Activated naive CD4-positive, alpha-beta T cell treated with anti-CD3 and anti-CD28 coated beads, Interleukin-2, amount 50 U/mL, for 24 hours (primary cell): ENCODE measurements at regions not wholly inside any gene's neighbourhood (a gene's known extent, or its start where the extent isn't known, plus 50 kb on each side); places are given as distances from the start of the nearest gene placed in this dataset.
"Not testable (repeated sequence)": the region's sequence is repeated elsewhere in the genome, so short reads cannot be mapped to it uniquely, and the experiment has no call there.

Experiments
- H3K27ac Mint-ChIP-seq: one replicate; pipeline ENCODE4 v1.8.0; 2021; ENCODE audit warnings: mild to moderate bottlenecking, mixed read lengths
- H3K27me3 Mint-ChIP-seq: one replicate; pipeline ENCODE4 v1.8.0; 2021; ENCODE audit warnings: mixed read lengths
- H3K36me3 Mint-ChIP-seq: one replicate; pipeline ENCODE4 v1.8.0; 2021; ENCODE audit warnings: mixed read lengths
- H3K4me1 Mint-ChIP-seq: one replicate; pipeline ENCODE4 v1.8.0; 2021; ENCODE audit warnings: mixed read lengths
- H3K4me3 Mint-ChIP-seq: one replicate; pipeline ENCODE4 v1.8.0; 2021; ENCODE audit warnings: mild to moderate bottlenecking, mixed read lengths
- H3K9me3 Mint-ChIP-seq: one replicate; pipeline ENCODE4 v1.8.0; 2021; ENCODE audit warnings: mixed read lengths

DNA sequence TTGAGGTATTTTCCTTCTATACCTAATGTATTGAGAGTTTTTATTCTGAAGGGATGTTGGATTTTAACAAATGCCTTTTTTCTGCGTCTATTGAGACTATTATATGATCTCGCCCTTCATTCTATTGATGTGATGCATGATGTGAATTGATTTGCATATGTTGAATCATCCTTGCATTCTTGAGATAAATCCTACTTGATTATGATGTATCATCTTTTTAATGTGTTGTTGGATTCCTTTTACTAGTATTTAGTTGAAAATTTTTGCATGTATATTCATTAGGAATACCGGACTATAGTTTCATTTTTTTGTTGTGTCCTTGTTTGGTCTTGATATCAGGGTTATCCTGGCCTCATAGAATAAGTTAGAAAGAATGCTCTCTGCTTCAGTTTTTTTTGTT, 169.7 kb downstream of the NPR3 start:
- no peaks in the 10 kb centered on the region for H3K4me1 Mint-ChIP-seq
- no peaks in the 10 kb centered on the region for H3K27me3 Mint-ChIP-seq
- H3K36me3 Mint-ChIP-seq: no peaks in the 10 kb centered on the region
- peaks cover 37% of the 10 kb centered on the region for H3K9me3 Mint-ChIP-seq
- H3K27ac Mint-ChIP-seq: no peak overlapping the region
- H3K4me3 Mint-ChIP-seq: no peak overlapping the region

DNA sequence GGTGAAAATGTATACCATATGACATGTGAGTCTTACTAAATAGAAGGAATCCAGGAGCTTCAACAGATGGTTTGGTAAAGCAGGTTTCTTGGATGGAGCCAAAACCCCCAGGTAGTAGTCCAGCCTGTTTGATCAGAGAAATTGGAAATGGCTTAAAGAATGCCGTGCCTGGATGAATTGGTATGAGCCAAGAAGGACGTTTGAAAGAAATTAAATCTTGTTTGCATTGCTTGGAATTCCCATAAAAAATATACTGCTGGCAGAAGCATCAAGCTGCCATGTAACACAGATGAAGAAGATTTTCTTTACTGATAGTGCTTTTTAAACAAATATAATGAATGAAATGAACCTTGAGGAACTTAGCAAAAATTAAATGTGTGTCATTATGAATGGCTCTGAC, 176.3 kb downstream of the NPR3 start:
- Mint-ChIP-seq H3K9me3 (peaks cover 14% of the 10 kb centered on the region), H3K36me3 (no peaks in the 10 kb centered on the region), H3K4me1 (no peaks in the 10 kb centered on the region), H3K27ac (no peak overlapping the region), H3K27me3 (no peaks in the 10 kb centered on the region), H3K4me3 (no peak overlapping the region)

DNA sequence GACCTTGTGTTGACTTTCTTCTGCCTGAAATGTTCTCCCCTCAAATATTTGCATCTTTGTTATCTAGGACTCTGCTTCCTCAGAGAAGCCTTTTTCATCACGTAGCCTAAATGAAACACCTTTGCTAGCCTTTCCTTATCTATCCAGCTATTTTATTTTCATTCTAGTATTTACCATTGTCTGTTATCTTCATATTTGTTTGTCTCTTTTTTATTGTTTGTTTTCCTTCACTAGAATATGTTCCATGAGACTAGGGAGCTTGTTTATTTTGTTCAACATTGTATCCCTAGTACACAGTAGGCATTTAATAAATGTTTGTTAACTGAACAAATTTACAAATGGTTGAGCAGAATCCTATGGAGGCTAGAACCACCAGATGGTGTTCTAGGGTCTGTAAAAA, 178.0 kb downstream of the NPR3 start:
- no peaks in the 10 kb centered on the region for H3K27me3 Mint-ChIP-seq
- H3K4me1 Mint-ChIP-seq: no peaks in the 10 kb centered on the region
- no peaks in the 10 kb centered on the region for H3K36me3 Mint-ChIP-seq
- peaks cover under 1% of the 10 kb centered on the region for H3K9me3 Mint-ChIP-seq
- H3K27ac Mint-ChIP-seq: no peak overlapping the region
- H3K4me3 Mint-ChIP-seq: no peak overlapping the region

DNA sequence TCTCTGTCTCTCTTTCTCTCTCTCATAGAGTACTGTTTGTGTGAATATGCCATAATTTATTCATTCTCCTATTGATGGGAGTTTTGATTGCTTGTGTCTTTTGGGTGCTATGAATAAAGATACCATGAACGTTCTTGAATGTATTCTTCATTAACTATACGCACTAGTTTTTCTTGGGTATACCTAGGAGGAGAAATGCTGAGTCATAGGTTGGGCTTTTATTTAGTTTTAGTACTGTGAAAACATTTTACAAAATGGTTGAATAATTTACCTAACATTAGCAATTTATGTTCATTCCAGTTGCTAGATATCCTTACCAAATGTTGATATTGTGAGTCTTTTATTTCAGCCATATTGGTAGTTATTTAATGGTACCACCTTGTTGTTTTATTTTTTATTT, 192.5 kb downstream of the NPR3 start:
- H3K4me1 Mint-ChIP-seq: no peaks in the 10 kb centered on the region
- H3K27me3 Mint-ChIP-seq: no peaks in the 10 kb centered on the region
- H3K9me3 Mint-ChIP-seq: peaks cover 19% of the 10 kb centered on the region
- H3K36me3 Mint-ChIP-seq: no peaks in the 10 kb centered on the region
- H3K27ac Mint-ChIP-seq: no peak overlapping the region
- no peak overlapping the region for H3K4me3 Mint-ChIP-seq

DNA sequence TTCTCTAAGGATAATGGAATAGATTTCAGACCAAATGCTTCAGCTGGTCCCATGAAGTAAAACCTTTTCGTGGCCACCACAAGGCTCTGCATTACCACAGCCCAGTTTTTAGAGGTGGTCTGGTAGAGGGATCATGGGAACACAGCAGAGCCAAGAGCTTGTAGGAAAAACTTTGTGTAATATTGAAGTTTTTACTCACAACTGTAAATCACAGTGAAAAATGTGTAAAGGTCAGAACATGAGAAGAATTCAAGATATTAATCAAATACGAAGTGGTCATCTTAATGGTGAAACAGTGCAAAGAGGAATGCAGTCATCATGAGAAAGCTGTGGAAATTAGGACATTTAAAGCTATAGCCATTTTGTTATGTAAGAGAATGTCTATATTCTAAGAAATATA, 197.5 kb downstream of the NPR3 start:
- Mint-ChIP-seq H3K27me3 (no peaks in the 10 kb centered on the region), H3K27ac (no peak overlapping the region), H3K36me3 (no peaks in the 10 kb centered on the region), H3K4me3 (no peak overlapping the region), H3K9me3 (peaks cover 17% of the 10 kb centered on the region), H3K4me1 (no peaks in the 10 kb centered on the region)

GRCh38 chr5:32909207-32909606, 198.1 kb downstream of the NPR3 start:
- Mint-ChIP-seq H3K27ac (no peak overlapping the region), H3K4me1 (no peaks in the 10 kb centered on the region), H3K27me3 (no peaks in the 10 kb centered on the region), H3K4me3 (no peak overlapping the region), H3K36me3 (no peaks in the 10 kb centered on the region), H3K9me3 (peaks cover 17% of the 10 kb centered on the region)

- H3K36me3 Mint-ChIP-seq: peaks cover 1% of the 10 kb centered on the region
- no peaks in the 10 kb centered on the region for H3K27me3 Mint-ChIP-seq
Measured at GRCh38 chr5:32916648-32917047, 205.5 kb downstream of the NPR3 start.

GRCh38 chr5:32928761-32929160, 217.6 kb downstream of the NPR3 start:
- Mint-ChIP-seq H3K36me3 (no peaks in the 10 kb centered on the region), H3K27me3 (no peaks in the 10 kb centered on the region), H3K4me3 (no peak overlapping the region)

More at GRCh38 chr5:32916648-32917047, 205.5 kb downstream of the NPR3 start:
- Mint-ChIP-seq H3K27ac (no peak overlapping the region), H3K9me3 (peaks cover 13% of the 10 kb centered on the region), H3K4me3 (no peak overlapping the region), H3K4me1 (no peaks in the 10 kb centered on the region)

DNA sequence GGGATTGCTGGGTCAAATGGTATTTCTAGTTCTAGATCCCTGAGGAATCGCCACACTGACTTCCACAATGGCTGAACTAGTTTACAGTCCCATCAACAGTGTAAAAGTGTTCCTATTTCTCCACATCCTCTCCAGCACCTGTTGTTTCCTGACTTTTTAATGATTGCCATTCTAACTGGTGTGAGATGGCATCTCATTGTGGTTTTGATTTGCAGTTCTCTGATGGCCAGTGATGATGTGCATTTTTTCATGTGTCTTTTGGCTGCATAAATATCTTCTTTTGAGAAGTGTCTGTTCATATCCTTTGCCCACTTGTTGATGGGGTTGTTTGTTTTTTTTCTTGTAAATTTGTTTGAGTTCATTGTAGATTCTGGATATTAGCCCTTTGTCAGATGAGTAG, 220.3 kb downstream of the NPR3 start:
- H3K27me3 Mint-ChIP-seq, H3K4me3 Mint-ChIP-seq, H3K36me3 Mint-ChIP-seq, H3K9me3 Mint-ChIP-seq, H3K27ac Mint-ChIP-seq, H3K4me1 Mint-ChIP-seq: not testable (repeated sequence)

More at GRCh38 chr5:32928761-32929160, 217.6 kb downstream of the NPR3 start:
- no peak overlapping the region for H3K27ac Mint-ChIP-seq
- no peaks in the 10 kb centered on the region for H3K4me1 Mint-ChIP-seq
- H3K9me3 Mint-ChIP-seq: peaks cover 5% of the 10 kb centered on the region

- Mint-ChIP-seq H3K9me3 (peaks cover 6% of the 10 kb centered on the region), H3K27ac (no peak overlapping the region), H3K4me3 (no peak overlapping the region), H3K36me3 (no peaks in the 10 kb centered on the region), H3K4me1 (no peaks in the 10 kb centered on the region), H3K27me3 (no peaks in the 10 kb centered on the region)
Measured at GRCh38 chr5:32932241-32932935, 221.3 kb downstream of the NPR3 start.

DNA sequence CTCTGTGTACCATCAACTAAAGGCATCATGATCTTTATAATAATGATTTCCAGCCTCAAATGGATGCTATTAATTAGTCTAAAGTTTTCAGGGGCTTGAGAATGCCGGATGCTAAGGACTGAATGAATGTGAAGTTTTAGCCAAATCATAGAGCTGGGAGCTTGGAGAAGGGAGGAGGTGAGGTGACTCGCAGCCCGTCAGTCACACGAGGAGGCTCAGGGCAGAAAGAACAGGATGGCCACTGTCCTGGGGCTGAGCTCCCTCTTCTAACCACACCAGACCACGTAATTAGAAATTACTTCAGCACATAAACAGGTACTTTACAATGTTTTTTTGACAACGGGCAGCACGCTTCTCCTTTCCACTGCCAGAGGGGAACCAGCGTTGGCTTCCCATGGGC, 222.6 kb downstream of the NPR3 start:
- H3K9me3 Mint-ChIP-seq: peaks cover 6% of the 10 kb centered on the region
- H3K4me1 Mint-ChIP-seq: no peaks in the 10 kb centered on the region
- H3K36me3 Mint-ChIP-seq: no peaks in the 10 kb centered on the region
- no peak overlapping the region for H3K4me3 Mint-ChIP-seq
- no peak overlapping the region for H3K27ac Mint-ChIP-seq
- no peaks in the 10 kb centered on the region for H3K27me3 Mint-ChIP-seq

- Mint-ChIP-seq H3K9me3 (peaks cover 6% of the 10 kb centered on the region), H3K36me3 (no peaks in the 10 kb centered on the region), H3K4me1 (no peaks in the 10 kb centered on the region), H3K4me3 (no peak overlapping the region), H3K27ac (no peak overlapping the region), H3K27me3 (no peaks in the 10 kb centered on the region)
Measured at GRCh38 chr5:32934529-32934928, 223.4 kb downstream of the NPR3 start.

DNA sequence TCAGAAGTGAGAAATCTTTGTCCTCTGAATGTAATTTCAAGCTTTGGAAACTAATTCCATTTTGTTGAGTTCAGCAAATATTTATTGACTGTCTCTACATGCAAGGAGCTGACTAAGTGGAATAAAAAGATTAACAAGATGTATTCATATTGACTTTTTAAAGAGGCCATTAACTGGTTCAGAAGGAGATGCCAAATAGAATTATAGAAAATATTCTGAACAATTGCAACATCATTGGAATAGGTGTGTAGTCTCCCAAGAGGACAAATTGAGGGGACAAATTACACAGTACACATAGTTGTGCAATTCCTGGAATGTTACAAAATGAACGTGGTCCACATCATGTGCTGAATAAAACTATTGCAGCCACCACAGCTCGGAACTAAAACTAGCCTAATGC, 224.2 kb downstream of the NPR3 start:
- Mint-ChIP-seq H3K9me3 (peaks cover 6% of the 10 kb centered on the region), H3K36me3 (no peaks in the 10 kb centered on the region), H3K27me3 (no peaks in the 10 kb centered on the region), H3K4me1 (no peaks in the 10 kb centered on the region), H3K27ac (no peak overlapping the region), H3K4me3 (no peak overlapping the region)

DNA sequence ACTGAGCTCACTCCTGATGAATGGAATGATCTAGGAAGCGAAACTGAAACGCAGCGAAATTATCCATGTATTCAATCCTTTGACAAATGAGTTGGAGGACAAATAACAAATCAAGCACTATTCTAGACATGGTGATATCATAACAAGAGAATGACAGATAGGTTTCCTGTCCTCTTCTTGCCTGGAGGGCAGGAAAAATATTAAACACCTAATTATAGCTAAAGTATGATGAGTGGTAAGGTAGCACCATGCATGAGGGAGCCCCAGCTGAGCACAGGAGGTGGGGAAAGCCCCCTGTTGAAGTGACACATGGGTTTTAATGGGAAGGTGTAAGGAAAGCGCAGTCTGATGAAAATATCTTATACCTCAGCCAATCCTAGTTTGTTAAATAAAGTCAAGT, 225.2 kb downstream of the NPR3 start:
- Mint-ChIP-seq H3K9me3 (peaks cover 6% of the 10 kb centered on the region), H3K36me3 (no peaks in the 10 kb centered on the region)

GRCh38 chr5:32942225-32942989, 231.3 kb downstream of the NPR3 start:
- Mint-ChIP-seq H3K4me1 (no peaks in the 10 kb centered on the region), H3K9me3 (peaks cover 8% of the 10 kb centered on the region), H3K27ac (no peak overlapping the region), H3K36me3 (no peaks in the 10 kb centered on the region), H3K4me3 (no peak overlapping the region), H3K27me3 (no peaks in the 10 kb centered on the region)

More for the DNA sequence above, 225.2 kb downstream of the NPR3 start:
- Mint-ChIP-seq H3K4me3 (no peak overlapping the region), H3K27me3 (no peaks in the 10 kb centered on the region), H3K27ac (no peak overlapping the region), H3K4me1 (no peaks in the 10 kb centered on the region)

DNA sequence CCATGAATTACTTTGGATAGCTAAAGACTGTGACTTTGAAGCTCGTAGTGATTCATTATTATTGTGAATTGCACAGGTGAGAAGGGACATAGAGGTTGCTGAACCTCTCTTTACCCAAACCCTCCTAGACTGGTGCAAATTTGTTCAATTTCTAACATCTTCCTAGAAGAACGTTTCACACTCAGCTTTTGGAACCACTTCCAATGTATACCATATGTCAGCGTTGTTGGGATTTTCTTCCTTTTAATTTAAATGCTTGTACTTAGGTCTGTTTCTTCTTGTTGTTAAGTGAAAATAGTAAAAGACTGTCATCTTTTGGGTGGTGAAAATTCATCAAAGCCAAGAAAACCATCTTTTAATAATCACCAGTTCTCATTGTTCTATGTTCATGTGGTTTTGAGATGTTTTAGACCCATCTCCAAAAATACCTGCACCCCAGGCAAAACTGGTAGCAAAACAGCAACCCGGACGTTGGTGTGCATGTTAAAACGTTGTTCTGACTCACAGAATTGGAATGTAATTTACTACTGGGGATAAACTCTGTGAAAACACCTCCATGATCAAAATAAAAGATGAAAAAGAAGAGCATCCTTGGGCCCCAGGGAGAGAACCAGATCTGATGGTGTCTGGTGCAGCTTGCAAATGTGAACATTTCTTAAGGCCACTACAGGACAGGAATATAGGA, 238.3 kb downstream of the NPR3 start:
- Mint-ChIP-seq H3K9me3 (peaks cover 8% of the 10 kb centered on the region), H3K36me3 (no peaks in the 10 kb centered on the region)

More for the DNA sequence above, 238.3 kb downstream of the NPR3 start:
- Mint-ChIP-seq H3K4me1 (no peaks in the 10 kb centered on the region), H3K27ac (no peak overlapping the region), H3K27me3 (no peaks in the 10 kb centered on the region), H3K4me3 (no peak overlapping the region)
